Nephron progenitor cell (in vitro differentiated cells): ENCODE measurements at regions not wholly inside any gene's neighbourhood (a gene's known extent, or its start where the extent isn't known, plus 50 kb on each side); places are given as distances from the start of the nearest gene placed in this dataset.

Experiments
- DNase-seq: peaks from one replicate; pipeline ENCODE4 v3.0.0; 2021
- H3K27ac Mint-ChIP-seq: 2 replicates; pipeline ENCODE4 v1.8.0; 2021; ENCODE audit warnings: mild to moderate bottlenecking, moderate library complexity, mixed read lengths
- H3K27me3 Mint-ChIP-seq: 2 replicates; pipeline ENCODE4 v1.8.0; 2021; ENCODE audit warnings: mild to moderate bottlenecking, low read depth, mixed read lengths; ENCODE audit not compliant: poor library complexity
- H3K36me3 Mint-ChIP-seq: 2 replicates; pipeline ENCODE4 v1.8.0; 2021; ENCODE audit warnings: low read depth, mixed read lengths
- H3K4me1 Mint-ChIP-seq: 2 replicates; pipeline ENCODE4 v1.8.0; 2021; ENCODE audit warnings: mixed read lengths
- H3K4me3 Mint-ChIP-seq: 2 replicates; pipeline ENCODE4 v1.8.0; 2021; ENCODE audit warnings: mild to moderate bottlenecking, moderate library complexity, mixed read lengths
- H3K9me3 Mint-ChIP-seq: 2 replicates; pipeline ENCODE4 v1.8.0; 2021; ENCODE audit warnings: mild to moderate bottlenecking, moderate library complexity, mixed read lengths
- TF ChIP-seq, protein P1 (sequence below): fragments of 200-600 bp; sonication (generic); IDR thresholded peaks from 2 replicates; pipeline ENCODE4 v1.5.0; 2021; ENCODE audit warnings: antibody characterized with exemption

GRCh38 chr4:141926406-141926805 is 290.0 kb downstream of the IL15 start:
- Mint-ChIP-seq H3K9me3 (no peaks in the 10 kb centered on the region), H3K27ac (no peak overlapping the region), H3K4me1 (peaks cover 5% of the 10 kb centered on the region), H3K27me3 (peaks cover 5% of the 10 kb centered on the region), H3K36me3 (no peaks in the 10 kb centered on the region), H3K4me3 (no peak overlapping the region)
- no peak for DNase-seq
- TF ChIP-seq, protein P1, sequence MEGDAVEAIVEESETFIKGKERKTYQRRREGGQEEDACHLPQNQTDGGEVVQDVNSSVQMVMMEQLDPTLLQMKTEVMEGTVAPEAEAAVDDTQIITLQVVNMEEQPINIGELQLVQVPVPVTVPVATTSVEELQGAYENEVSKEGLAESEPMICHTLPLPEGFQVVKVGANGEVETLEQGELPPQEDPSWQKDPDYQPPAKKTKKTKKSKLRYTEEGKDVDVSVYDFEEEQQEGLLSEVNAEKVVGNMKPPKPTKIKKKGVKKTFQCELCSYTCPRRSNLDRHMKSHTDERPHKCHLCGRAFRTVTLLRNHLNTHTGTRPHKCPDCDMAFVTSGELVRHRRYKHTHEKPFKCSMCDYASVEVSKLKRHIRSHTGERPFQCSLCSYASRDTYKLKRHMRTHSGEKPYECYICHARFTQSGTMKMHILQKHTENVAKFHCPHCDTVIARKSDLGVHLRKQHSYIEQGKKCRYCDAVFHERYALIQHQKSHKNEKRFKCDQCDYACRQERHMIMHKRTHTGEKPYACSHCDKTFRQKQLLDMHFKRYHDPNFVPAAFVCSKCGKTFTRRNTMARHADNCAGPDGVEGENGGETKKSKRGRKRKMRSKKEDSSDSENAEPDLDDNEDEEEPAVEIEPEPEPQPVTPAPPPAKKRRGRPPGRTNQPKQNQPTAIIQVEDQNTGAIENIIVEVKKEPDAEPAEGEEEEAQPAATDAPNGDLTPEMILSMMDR, result no peak

DNA sequence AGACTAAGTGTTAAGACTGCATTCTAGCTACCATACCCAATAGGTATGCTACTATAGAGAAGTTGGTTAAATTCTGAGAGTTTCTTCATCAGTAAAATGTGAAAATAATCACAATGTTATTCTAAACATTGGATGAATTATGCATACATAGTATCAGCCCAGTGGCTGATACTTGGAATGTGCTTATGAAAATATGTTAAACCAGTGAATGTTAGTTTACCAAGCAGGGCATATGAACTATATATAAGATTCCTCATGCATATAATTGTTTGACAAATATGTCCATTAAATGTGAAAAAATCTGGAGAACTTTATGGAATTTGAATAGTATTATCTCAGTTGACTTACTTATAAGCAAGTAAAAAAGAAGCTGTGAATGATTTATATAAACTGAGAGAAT is 296.1 kb downstream of the IL15 start:
- Mint-ChIP-seq H3K4me3 (no peak overlapping the region), H3K9me3 (peaks cover 11% of the 10 kb centered on the region), H3K36me3 (no peaks in the 10 kb centered on the region), H3K27me3 (peaks cover 3% of the 10 kb centered on the region), H3K4me1 (no peaks in the 10 kb centered on the region), H3K27ac (no peak overlapping the region)
- TF ChIP-seq, protein P1, result no peak
- DNase-seq, result no peak

- Mint-ChIP-seq H3K36me3 (no peaks in the 10 kb centered on the region), H3K27me3 (peaks cover 3% of the 10 kb centered on the region), H3K4me3 (no peak overlapping the region), H3K9me3 (peaks cover 26% of the 10 kb centered on the region), H3K27ac (no peak overlapping the region), H3K4me1 (no peaks in the 10 kb centered on the region)
- no peak for DNase-seq
- TF ChIP-seq, protein P1, result no peak
These were observed 297.6 kb downstream of the IL15 start for GRCh38 chr4:141933978-141934377.

- no peak overlapping the region for H3K4me3 Mint-ChIP-seq
- no peak overlapping the region for H3K27ac Mint-ChIP-seq
- no peak for DNase-seq
- H3K4me1 Mint-ChIP-seq, result no peaks in the 10 kb centered on the region
- H3K27me3 Mint-ChIP-seq, result no peaks in the 10 kb centered on the region
- TF ChIP-seq, protein P1, result no peak
- peaks cover 6% of the 10 kb centered on the region for H3K9me3 Mint-ChIP-seq
- H3K36me3 Mint-ChIP-seq, result no peaks in the 10 kb centered on the region
These were observed 319.3 kb downstream of the IL15 start for GRCh38 chr4:141955696-141956095.

DNA sequence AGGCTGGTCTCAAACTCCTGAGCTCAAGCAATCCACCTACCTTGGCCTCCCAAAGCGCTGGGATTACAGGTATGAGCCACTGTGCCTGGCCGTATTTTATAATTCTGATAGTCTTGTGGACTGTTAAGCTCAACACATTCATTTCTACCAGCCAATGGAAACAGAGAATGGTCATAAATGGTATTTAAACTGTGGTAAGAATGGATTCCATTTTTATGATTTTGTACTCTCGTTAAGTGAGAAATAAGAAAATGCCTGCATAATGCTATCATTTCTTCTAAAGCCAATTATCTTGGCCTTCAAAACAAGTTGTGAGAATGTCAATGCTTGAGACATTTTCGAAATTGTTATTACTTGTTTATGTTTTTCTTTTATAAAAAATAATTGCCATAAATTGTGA is 321.0 kb downstream of the IL15 start:
- no peak overlapping the region for H3K27ac Mint-ChIP-seq
- H3K9me3 Mint-ChIP-seq, result no peaks in the 10 kb centered on the region
- no peak for DNase-seq
- no peaks in the 10 kb centered on the region for H3K27me3 Mint-ChIP-seq
- H3K36me3 Mint-ChIP-seq, result no peaks in the 10 kb centered on the region
- H3K4me3 Mint-ChIP-seq, result no peak overlapping the region
- no peaks in the 10 kb centered on the region for H3K4me1 Mint-ChIP-seq
- TF ChIP-seq, protein P1, result no peak

DNA sequence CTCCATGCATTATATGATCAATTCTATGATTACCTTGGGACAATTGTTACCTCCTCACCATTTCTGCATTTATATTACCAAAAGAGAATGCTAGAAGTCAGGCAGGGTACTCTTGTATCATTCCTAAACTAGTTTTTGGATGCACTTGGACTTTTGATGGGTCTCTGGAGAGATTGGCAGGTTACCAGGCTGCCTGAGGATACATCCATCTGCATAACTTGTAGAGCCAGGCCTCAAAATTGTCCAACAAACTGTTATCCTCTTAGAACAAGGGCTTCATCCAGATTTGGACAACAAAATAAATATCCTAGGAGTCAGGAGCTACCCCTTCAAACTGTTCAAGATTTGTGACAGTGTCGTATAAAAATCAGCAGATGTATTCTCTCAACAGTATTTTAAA is 326.1 kb downstream of the IL15 start:
- Mint-ChIP-seq H3K36me3 (no peaks in the 10 kb centered on the region), H3K9me3 (peaks cover 16% of the 10 kb centered on the region), H3K4me1 (no peaks in the 10 kb centered on the region), H3K27me3 (no peaks in the 10 kb centered on the region), H3K27ac (no peak overlapping the region), H3K4me3 (no peak overlapping the region)
- DNase-seq, result no peak
- TF ChIP-seq, protein P1, result no peak
